Gastroesophageal sphincter (tissue), 4 donors: ENCODE measurements at regions not wholly inside any gene's neighbourhood (a gene's known extent, or its start where the extent isn't known, plus 50 kb on each side); places are given as distances from the start of the nearest gene placed in this dataset.

ENCODE experiments used
- ATAC-seq: fragments of 150-250 bp; one replicate; pipeline ENCODE4 v1.9.1; 2016; ENCODE audit warnings: mild to moderate bottlenecking, moderate library complexity
- H3K27ac ChIP-seq, 4 donors: fragments of 200-600 bp; sonication (generic) in 3 of 4; 1 replicate in 3 of 4; 2 replicates in 1 of 4; pipeline ENCODE4 v1.5.1; 2016 to 2019
- H3K27me3 ChIP-seq: fragments of 200-600 bp; sonication (generic); one replicate; pipeline ENCODE4 v1.5.1; 2019
- H3K36me3 ChIP-seq, 2 donors: fragments of 200-600 bp; sonication (generic); one replicate each; pipeline ENCODE4 v1.5.1; 2019; ENCODE audit warnings: control low read depth in 1 of 2
- H3K4me1 ChIP-seq, 3 donors: fragments of 200-600 bp; sonication (generic); 1 replicate in 2 of 3; 2 replicates in 1 of 3; pipeline ENCODE4 v1.5.1; 2016 to 2019; ENCODE audit warnings: control low read depth in 2 of 3
- H3K4me3 ChIP-seq, 2 donors: fragments of 200-600 bp; sonication (generic); one replicate each; pipeline ENCODE4 v1.5.1; 2019; ENCODE audit warnings: mild to moderate bottlenecking in 1 of 2, moderate library complexity in 1 of 2
- H3K9me3 ChIP-seq, 3 donors: fragments of 200-600 bp; sonication (generic); one replicate each; pipeline ENCODE4 v1.5.1; 2017 to 2019; ENCODE audit warnings: control low read depth in 2 of 3
- EP300 ChIP-seq: sonication (generic); formaldehyde crosslinking; IDR thresholded peaks from one replicate; pipeline ENCODE4 v1.6.1; 2017; ENCODE audit warnings: antibody characterized with exemption, mild to moderate bottlenecking
- POLR2A ChIP-seq, 2 donors: fragments of 450-650 bp; IDR thresholded peaks; one replicate each; pipeline ENCODE4 v1.6.1; 2017; ENCODE audit warnings: antibody characterized with exemption in 2 of 2, mild to moderate bottlenecking in 2 of 2, moderate library complexity in 1 of 2
- POLR2AphosphoS5 ChIP-seq: sonication (generic); formaldehyde crosslinking; IDR thresholded peaks from one replicate; pipeline ENCODE4 v1.6.1; 2017; ENCODE audit warnings: antibody characterized with exemption
- WGBS, 2 donors: methylation state at CpG; one replicate each; pipeline ENCODE4 v1.1.5; 2018; ENCODE audit warnings: low coverage in 1 of 2; 5-methylcytosine and 5-hydroxymethylcytosine counted together
- TF ChIP-seq, protein P1 (sequence below), 4 experiments: fragments of 200-600 bp in 2 of 4; fragments of 450-650 bp in 2 of 4; sonication (generic) in 1 of 4; IDR thresholded peaks; one replicate each; pipeline ENCODE4 v1.5.1; 2017 to 2019; ENCODE audit warnings: antibody characterized with exemption in 4 of 4, mild to moderate bottlenecking in 2 of 4, moderate library complexity in 2 of 4

- 77 to 90% methylated on average over 2 of the region's 2 CpGs for WGBS, 2 donors
- no peaks in the 10 kb centered on the region for H3K4me1 ChIP-seq
- no peak for TF ChIP-seq EP300
- TF ChIP-seq, protein P1, sequence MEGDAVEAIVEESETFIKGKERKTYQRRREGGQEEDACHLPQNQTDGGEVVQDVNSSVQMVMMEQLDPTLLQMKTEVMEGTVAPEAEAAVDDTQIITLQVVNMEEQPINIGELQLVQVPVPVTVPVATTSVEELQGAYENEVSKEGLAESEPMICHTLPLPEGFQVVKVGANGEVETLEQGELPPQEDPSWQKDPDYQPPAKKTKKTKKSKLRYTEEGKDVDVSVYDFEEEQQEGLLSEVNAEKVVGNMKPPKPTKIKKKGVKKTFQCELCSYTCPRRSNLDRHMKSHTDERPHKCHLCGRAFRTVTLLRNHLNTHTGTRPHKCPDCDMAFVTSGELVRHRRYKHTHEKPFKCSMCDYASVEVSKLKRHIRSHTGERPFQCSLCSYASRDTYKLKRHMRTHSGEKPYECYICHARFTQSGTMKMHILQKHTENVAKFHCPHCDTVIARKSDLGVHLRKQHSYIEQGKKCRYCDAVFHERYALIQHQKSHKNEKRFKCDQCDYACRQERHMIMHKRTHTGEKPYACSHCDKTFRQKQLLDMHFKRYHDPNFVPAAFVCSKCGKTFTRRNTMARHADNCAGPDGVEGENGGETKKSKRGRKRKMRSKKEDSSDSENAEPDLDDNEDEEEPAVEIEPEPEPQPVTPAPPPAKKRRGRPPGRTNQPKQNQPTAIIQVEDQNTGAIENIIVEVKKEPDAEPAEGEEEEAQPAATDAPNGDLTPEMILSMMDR (IDR thresholded peaks at IDR 0.05) = no peak
- no peak for TF ChIP-seq POLR2AphosphoS5
- TF ChIP-seq POLR2A (IDR thresholded peaks at IDR 0.05) = no peak
- H3K27me3 ChIP-seq = no peaks in the 10 kb centered on the region
- no peaks in the 10 kb centered on the region for H3K36me3 ChIP-seq
- H3K4me3 ChIP-seq = no peak overlapping the region
- H3K27ac ChIP-seq = no peak overlapping the region
- H3K9me3 ChIP-seq = no peaks in the 10 kb centered on the region
- no peak for ATAC-seq
Measured at GRCh38 chr9:107794259-107794658, 304.7 kb upstream of the KLF4 start.

DNA sequence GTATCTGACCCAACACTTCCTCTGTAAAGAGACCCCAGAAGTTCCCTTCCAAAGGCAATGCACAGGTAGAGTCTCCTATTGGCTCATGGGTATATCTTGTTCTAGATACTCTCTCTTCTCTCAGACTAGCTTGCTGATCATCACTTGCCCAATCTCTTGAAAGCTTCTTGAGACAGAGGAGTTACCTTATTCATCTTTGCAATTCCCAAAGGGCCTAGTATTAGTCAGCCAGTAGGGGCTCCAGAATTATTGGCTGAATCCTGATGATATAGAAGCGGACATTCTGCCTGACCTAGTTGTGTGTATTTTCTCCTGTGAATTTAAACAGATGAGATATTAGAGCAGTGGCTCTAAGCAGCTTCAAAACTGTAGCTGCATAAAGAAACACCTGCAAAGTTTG, 304.0 kb upstream of the KLF4 start:
- Histone ChIP-seq H3K9me3 (no peaks in the 10 kb centered on the region), H3K27me3 (no peaks in the 10 kb centered on the region), H3K27ac (no peak overlapping the region), H3K36me3 (no peaks in the 10 kb centered on the region), H3K4me3 (no peak overlapping the region), H3K4me1 (no peaks in the 10 kb centered on the region)
- no peak for ATAC-seq
- TF ChIP-seq EP300 = no peak
- TF ChIP-seq POLR2A (IDR thresholded peaks at IDR 0.05) = no peak
- TF ChIP-seq POLR2AphosphoS5 = no peak
- TF ChIP-seq, protein P1 (IDR thresholded peaks at IDR 0.05) = no peak
- 88 to 90% methylated on average over 1 of the region's 1 CpG for WGBS, 2 donors

DNA sequence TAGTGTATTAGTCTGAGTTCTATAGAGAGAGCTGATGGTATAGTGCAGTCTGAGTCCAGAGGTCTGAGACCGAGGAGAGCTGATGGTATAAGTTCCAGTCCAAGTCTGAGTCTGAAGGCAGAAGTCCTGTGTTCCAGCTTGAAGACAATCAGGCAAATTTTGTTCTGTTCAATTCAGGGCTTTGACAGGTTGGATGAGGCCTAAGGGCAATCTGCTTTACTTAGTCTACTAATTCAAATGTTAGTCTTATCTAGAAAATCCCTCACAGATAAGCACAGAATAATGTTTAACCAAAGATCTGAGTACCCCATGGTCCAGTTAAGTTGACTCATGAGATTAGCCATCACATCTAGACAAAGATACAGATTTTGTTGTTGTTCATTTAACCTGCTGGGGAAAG, 303.0 kb upstream of the KLF4 start:
- 86 to 100% methylated on average over 1 of the region's 1 CpG for WGBS, 2 donors
- H3K4me1 ChIP-seq = no peaks in the 10 kb centered on the region
- H3K36me3 ChIP-seq = no peaks in the 10 kb centered on the region
- no peaks in the 10 kb centered on the region for H3K9me3 ChIP-seq
- H3K27ac ChIP-seq = no peak overlapping the region
- TF ChIP-seq POLR2A (IDR thresholded peaks at IDR 0.05) = no peak
- TF ChIP-seq, protein P1 (IDR thresholded peaks at IDR 0.05) = no peak
- TF ChIP-seq POLR2AphosphoS5 = no peak
- no peak for TF ChIP-seq EP300
- H3K4me3 ChIP-seq = no peak overlapping the region
- no peak for ATAC-seq
- no peaks in the 10 kb centered on the region for H3K27me3 ChIP-seq

DNA sequence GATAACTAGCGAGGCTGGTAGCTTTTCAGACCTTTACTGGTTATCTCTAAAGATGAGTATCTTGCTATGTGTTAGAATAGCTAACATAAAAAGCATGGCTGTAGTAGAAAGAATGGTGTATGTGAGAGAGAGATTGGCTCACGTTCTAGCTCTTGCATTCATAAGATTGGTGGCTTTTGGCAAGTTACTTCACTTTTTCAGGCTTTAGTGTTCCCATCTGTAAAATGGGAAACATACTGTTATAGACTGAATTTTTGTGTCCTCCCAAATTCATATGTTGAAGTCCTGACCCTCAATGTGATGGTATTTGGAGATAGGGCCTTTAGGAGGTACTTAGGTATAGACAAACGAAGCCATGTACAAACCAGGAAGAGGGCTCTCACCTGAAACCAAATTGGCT, 302.4 kb upstream of the KLF4 start:
- no peak overlapping the region for H3K27ac ChIP-seq
- 66 to 83% methylated on average over 2 to 3 of the region's 3 CpGs for WGBS, 2 donors
- no peak for ATAC-seq

DNA sequence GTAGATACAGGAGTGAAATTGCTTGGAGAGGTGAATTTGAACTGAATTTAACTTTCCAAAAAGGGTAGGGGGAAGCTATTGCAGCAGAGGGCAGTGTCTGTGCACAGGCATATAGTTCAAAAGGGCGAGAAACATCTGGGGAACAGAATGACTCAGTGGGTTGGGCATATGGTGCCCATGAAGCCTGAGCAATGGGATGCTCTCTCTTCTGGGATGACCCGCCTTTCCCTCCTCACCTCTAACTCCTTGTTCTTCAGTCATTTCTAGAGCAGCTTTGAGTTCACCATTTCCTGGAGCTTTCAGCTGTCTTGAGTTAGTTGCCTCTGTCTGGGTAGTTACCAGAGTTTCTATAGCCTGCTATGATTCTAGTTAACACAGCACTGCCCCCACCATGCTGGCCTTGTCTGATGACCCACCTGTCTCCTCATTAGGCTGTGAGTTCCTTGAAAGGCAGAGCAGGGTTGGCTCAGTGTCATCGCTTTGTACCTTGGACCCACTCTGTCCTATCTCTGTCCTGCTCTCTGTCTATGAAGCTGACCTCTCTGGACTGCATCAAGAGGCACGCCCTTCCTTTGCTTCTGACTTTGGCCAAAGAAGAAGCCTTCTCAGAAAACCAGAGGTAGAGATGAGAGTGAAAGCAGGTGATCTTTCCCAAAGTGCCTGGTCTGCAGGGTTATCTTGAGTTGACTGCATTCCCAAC, 299.6 kb upstream of the KLF4 start:
- TF ChIP-seq POLR2A (IDR thresholded peaks at IDR 0.05) (no peak), POLR2AphosphoS5 (no peak), EP300 (no peak)
- TF ChIP-seq, protein P1 (IDR thresholded peaks at IDR 0.05) = no peak
- no peak for ATAC-seq
- 100% methylated on average over 2 to 3 of the region's 4 CpGs for WGBS, 2 donors
- H3K4me3 ChIP-seq = no peak overlapping the region
- H3K36me3 ChIP-seq = no peaks in the 10 kb centered on the region
- H3K9me3 ChIP-seq = no peaks in the 10 kb centered on the region
- H3K27me3 ChIP-seq = no peaks in the 10 kb centered on the region
- peaks cover 0 to 7% (median 0%) of the 10 kb centered on the region in 3 donors for H3K4me1 ChIP-seq
- H3K27ac ChIP-seq = no peak overlapping the region

More for the DNA sequence above, 302.4 kb upstream of the KLF4 start:
- Histone ChIP-seq H3K36me3 (no peaks in the 10 kb centered on the region), H3K9me3 (no peaks in the 10 kb centered on the region), H3K4me3 (no peak overlapping the region), H3K27me3 (no peaks in the 10 kb centered on the region), H3K4me1 (no peaks in the 10 kb centered on the region)
- TF ChIP-seq, protein P1 (IDR thresholded peaks at IDR 0.05) = no peak
- no peak for TF ChIP-seq POLR2AphosphoS5
- no peak for TF ChIP-seq POLR2A (IDR thresholded peaks at IDR 0.05)
- no peak for TF ChIP-seq EP300
